HG03565 (cell line): ENCODE measurements at regions not wholly inside any gene's neighbourhood (a gene's known extent, or its start where the extent isn't known, plus 50 kb on each side); places are given as distances from the start of the nearest gene placed in this dataset.

Experiments
- ATAC-seq: cut with Tn5 transposase; IDR thresholded peaks from one replicate; pipeline ENCODE4 v1.9.1; 2021; ENCODE audit warnings: mild to moderate bottlenecking, moderate library complexity; ENCODE audit not compliant: unreplicated experiment

DNA sequence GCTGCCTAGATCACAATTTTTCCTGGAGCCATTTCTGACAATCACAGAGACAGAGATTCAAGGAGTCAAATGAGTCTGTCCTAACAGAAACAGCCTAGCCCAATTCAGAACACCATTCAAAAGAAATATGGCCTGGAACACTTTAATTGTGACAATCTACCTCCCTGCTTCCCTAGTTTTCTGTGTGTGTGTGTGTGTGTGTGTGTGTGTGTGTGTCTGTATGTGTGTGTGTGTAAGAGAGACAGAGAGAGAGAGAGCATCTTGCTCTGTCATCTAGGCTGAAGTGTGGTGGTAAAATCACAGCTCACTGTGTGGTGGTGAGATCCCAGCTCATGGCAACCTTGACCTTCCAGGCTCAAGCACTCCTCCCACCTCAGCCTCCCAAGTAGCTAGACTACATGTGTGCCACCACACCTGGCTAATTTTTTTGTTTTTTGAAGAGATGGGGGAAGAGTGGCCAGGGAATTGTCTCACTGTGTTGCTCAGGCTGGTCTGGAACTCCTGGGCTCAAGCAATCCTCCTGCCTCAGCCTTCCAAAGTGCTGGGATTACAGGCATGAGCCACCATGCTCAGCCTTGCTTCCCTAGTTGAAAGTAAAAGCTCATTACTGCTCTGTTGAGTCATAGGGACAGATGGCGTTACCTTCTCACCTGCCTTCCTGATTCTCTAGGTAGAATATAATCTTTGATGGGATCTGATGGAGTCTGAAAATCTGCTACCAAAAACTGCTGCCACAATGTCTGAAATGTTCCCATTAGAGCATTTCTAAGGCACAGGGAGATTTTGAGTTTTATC is 89.6 kb upstream of the BEND6 start:
- ATAC-seq = no peak

DNA sequence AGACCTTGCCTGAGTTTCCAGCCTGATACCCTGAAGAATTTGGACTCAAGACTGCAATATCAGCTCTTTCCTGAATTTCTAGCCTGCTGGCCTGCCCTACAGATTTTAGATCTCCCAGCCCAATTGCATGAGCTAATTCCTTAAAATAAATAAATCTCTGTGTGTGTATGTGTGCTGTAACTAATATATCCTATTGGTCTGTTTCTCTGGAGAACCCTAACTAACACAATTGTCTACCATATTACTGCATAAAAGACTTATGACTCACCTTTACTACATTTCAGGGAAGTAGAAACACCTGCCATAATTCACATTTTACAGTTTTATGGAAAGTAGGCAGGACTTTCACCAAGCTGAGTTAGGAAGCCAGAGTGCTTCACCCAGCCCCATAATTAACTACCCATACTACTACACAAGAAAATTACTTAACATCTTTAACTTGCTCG is 90.7 kb upstream of the BEND6 start:
- ATAC-seq = no peak

DNA sequence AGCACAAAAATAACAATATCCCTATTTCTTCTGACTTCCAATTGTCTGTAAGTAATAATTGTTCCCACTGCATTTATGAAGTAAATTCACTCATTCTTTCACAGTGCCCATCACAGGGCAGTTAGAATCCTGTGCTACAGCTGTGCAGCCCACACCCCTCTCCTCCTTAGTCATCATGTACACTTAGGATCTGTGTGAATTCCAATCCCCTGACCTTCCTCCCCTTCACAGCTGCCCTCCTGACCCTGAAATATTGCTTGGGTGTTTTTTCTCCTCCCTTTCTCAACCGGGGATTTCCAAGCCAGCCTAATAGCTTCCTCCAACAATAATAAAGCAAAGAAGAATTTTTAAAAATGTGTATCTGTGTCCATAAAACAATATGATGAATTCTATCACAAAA is 91.5 kb upstream of the BEND6 start:
- ATAC-seq = no peak

DNA sequence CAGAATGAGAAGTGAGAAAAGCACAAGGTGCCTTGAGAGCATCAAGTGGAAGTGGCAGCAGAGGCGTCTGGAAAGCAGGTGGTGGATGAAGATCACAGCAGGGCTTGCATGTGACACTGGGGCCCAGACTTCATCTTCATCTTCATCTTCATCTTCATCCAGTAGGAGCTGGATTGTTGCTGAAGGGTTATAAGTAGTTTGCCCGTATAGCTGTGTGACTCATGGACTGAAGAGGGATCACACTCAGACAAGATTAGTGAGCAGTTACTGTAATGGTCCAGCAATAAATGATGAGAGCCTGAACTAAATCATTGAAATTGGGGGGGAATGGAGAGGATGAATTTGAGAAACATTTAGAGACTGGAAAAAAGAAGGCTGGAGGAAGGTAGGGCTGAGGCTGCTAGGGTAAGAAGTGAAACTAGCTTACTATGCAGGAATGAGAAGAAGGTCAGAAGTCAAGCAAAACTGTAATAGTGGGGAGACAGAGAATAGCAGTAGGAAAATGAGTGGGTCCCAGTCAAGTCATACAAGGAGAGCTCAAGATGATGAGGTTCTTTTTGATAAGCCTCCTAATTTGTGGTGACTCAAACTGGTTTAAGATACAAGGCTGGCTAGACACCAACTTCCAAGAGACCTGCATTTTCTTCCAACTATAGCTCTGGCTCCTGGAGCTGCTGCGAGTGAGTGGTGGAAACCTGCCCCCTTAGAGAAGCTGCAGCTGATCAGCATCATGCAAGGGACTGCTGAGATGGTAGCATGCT is 92.3 kb upstream of the BEND6 start:
- ATAC-seq = no peak

DNA sequence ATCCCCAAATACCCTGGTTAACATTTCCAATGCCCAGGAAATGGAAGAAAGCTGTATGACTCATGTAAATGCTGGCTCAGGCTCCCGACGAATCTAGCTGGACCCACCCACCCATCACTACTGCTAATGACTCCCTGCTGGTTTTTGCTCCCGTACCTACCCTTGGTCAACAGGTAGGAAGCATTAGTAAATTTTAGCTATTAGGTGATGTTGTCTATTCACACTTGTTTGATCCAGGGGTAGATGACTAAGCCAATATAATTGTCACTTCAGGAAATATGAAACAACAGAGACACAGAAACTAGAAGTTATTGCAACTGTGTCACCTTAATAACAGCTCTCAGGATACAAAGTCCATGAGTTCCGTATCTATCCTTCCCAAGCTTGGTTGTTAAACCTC is 94.4 kb upstream of the BEND6 start:
- ATAC-seq = no peak

DNA sequence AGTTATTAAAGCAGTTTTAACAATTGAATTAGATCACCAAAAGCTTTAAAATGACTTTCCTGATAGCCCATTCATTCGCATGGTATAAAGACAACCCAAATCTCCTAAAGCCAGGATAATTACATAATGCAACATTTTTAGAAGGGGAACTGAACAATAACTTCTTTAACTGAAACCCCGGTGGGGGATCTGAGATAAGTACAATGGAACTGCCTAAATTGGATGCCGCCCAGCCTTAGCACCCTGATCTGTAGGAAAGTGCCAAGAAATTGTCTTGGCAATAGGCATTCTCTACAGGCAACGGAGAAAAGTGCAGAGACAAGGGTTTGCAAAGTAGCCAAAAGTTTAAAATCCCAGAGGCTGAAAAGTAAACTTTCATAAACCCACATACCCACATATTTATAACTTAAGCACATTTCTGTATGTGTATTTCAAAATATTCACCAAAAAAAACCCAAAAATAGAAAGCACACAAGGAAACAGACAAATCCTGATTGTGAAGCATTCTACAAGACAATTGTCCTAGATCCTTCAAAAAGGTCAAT is 98.8 kb upstream of the BEND6 start:
- ATAC-seq = no peak

DNA sequence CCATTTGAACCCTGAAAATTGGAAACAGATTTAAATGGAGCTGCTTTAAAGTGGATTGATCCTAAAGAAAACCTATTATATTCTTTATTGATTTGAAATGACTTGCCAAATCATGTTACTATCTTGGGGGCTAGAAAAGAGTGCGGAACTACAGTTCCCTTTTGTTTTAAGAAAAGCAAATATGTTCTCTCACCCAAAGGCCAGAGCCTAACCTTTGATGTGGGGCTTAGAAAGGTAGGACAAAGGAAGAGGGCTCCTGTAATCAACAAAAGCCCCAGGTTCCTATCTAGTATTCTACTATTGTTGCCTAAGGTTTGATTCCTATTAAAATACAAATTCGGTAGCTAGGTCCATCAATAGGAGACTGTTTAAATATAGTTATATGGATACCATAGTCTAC is 100.8 kb upstream of the BEND6 start:
- no peak for ATAC-seq

DNA sequence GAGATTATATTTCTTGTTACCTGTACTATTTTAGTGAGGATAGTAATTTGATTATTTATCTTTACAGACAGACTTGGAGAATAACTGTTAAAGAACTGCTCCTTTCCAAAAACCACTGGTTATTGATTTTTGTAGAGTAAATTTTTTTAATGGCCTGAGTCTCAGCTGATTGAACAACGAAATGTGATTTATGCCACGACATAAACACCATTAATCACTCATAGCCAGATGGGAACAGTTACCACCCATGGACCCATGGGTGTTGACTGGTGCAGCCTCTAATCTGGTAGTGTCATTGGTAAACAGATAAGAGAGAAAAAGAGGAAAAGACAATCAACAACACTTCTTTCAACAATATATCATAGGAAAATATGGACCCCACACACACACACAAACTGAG is 101.4 kb upstream of the BEND6 start:
- ATAC-seq = no peak

DNA sequence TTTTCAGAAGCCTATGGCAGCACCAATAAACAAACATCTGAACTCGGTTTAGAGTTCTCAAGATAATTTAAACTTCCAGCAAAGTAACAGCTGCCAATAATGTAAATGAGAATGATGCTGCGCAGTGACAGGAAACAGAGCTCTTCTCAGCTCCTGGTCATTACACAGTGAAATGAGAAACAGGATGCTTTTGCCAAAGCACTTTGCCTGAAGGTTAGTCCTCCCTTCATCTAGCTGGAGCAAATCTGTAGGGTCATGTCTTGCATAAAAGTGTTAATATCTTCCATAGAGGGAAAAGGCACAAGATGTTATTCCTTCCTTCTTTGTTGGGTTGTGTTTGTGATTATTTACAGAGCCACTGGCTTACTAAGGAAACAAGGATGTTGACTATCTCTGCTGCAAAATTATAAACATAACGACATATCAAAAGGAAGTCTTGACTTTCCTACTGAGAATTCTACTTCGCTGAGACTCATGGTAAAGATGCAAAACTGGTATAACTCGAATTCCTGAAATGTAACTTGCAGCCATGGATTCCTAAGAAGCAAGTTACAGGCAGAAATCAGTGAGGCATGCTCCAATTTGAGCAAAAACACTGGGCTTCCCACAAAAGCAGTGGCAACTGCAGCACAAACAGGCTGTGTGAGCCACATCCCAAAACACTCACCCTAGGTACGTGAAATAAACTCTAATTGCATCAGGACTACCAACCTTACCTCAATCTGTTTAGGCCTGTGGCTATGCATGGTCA is 102.5 kb upstream of the BEND6 start:
- peak; percentile 8 for ATAC-seq

DNA sequence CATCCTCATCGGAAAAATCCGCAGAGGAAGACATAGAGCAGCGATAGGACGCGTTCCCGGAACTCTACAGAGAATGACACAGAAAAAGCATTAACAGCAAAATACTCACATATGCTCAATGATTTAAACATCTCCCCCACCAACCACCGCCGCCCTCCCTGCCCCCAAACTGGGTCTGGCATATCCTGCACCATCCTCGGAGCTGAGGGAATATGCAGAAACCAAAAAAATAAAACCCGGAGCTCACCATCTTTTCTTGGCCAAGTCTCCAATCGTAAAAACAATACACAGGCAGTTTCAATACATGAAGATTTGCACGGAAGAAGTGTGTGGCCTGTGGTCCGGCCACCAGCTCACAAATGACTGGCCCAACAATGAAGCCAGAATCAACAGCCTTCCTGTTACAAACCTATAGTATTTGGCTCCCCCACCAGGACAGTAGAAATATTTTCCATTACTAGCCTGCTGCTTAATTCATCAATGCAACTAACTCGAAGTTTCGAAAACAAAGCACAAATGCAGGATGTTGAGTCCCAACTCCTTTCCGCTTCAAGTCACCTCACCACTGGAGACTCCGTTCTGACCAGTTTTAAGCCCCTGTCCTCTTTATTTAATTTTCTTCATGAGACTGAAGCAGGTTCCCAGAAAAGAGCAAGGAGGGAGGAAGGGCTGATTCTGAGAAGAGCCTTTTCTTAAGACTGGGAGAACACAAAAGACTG is 103.2 kb upstream of the BEND6 start:
- peak; percentile 91 for ATAC-seq

DNA sequence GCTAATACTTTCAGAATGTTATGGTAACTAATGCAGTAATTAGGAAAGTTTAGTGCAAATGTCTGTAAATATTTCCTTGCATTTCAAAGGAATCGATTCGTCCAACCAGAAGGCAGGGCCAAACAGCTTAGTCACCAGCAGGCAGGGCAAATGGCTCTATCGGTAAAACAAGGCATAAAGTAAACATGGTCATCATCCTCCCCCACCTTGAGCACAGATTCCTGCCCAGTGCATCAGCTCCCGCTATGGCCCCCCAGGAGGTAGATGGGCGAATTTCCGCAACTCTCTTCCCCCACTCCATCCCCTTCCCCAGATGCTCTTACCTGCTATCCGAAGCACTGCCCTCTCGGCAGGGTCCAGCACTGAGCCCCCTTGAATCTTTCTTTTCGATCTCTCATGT is 103.8 kb upstream of the BEND6 start:
- no peak for ATAC-seq

DNA sequence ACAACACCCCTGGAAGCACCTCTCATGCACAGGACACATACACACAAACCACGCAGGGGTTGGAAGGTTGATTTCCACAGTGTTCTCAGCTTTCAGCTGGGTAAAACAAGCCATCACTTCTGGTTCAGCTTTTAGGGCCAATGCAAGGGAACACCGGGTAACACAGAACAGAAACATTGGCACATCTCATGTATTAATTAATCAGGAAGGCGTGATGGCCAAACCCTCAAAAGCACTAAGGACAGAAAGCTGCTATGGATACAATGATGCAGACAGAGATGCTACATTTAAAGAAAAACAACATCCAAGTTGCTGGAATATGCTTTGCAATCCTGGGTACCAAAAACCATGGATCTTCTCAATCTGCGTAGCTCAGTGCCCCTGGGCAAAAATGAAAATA is 104.3 kb upstream of the BEND6 start:
- no peak for ATAC-seq

DNA sequence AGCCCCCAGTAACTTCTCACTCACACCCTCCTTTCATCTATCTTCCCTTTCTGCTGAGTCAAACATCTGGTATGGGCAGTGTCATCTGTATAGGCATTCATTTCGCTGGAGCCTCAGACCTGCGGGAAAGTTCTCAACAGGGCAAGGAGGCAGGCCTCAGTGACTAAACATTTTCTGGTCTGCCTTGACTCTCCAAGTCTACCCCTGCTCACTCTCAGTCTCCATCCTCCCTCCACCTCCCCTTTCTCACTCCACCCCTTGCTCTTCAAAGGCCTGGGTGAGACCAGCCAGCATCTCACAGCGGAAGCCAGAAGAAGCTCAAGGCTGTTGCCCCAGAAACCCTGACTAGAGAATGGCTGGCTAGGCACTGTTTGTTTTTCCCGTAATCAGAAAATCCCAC is 105.0 kb upstream of the BEND6 start:
- no peak for ATAC-seq

DNA sequence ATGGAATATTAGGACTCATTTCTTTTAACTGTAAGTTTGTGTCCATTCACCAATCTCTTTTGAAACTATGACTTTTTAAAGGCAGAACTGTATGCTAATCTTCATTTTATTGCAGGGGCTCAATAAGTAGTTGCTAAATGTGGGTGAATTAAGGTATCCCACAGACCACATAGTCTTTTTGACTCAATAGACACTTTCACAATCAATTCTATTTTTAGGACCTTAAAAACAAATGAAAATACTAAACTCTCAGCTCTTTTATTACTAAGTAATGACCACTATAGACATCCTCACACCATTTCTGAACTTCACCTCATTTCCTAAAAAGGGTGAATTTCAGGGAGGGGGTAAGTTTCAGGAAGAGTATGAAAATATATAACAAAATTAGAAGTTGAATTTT is 106.8 kb upstream of the BEND6 start:
- no peak for ATAC-seq

DNA sequence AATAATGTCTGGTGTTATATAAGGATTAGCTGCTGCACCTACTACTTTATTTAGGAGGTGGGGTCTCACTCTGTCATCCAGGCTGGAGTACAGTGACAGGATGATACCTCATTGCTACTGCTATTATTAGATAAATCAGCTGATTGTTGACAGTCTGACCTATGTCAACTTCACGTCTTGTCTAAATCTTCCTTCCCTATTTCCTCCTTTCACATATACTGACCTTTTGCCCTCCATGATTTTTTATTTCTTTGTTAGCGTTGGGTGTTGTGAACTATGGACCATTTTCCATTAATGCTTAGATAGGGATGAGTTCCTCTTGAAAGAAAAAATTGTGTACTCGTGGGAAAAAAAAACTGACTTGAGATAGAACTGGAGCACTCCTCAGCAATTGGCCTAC is 109.9 kb upstream of the BEND6 start:
- ATAC-seq = no peak

DNA sequence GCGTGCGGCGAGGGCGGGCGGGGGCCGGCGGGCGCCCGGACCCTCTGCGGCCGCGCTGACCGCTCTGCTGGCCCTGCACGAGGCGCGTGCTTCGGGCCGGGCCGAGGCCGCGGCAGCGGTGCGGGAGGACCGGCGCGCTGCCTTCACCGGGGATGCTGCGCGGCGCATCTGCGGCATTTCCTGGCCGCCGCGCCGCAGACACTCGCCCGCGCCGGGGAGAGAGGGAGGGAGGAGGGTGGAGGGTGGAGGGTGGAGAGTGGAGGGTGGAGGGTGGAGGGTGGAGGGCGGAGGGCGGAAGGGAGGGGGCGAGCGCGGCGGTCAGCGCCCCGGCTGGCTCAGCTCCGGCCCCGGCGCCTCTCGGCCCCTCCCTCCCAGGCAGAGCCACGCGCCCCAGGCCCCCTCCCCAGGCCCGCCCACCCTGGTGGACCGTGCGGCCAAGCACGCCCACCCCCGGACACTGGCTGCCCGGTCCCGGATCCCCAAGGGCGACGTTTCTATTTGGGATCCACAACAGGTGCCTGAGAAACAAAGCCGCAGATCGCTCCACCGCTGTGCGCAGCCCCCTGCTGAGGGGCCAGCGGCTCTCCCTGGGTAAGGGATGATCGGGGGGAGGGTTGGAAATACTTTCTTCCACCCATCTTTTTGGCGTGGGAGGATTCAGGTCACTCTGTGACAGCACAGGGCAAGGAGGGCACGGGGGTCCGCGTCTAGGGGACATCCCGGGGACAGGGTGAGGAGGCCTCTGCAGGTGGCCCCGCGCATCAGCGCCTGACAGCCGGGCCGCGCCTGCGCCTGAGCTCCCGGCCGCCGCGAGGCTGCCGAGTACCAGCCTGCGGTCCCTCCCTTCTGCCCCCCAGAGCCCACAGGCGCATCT is 111.2 kb upstream of the BEND6 start:
- ATAC-seq = peak; percentile 80

DNA sequence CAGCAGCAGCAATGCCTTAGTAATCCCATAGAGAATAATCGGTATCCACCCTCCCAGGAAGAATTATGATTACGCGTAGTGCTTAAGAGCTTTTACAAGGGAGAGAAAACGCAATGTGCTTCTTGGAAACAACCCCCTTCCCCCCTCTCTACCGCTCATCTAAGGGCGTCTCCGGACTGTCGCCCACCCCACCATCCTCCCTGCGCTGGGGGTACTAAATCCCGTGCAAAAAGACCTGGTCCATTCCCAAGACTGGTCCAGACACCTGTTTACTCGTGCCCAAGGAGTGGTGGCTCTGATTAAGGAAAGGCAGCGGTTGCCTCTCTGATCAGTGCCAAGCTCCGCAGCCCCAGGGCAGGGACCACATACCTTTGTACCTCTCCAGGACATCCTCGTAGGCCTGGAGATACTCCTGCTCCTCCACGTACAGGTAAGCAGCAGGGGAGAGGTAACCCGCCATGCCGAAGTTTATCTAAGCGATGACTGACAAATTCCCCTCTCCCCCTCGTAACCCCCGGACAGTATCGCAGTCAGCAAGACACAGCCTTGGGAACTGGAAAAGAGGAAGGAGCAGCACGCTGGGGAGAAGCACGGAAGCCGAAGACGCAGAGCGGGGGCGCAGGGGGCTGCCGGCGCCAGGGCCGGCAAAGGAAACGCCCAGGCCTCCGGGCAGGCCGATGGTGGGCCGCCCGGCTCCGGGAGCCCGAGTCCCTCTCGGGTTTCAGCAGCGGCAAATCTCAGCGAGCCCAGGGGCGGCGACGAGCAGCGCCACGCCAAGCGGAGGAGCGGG is 112.0 kb upstream of the BEND6 start:
- no peak for ATAC-seq

DNA sequence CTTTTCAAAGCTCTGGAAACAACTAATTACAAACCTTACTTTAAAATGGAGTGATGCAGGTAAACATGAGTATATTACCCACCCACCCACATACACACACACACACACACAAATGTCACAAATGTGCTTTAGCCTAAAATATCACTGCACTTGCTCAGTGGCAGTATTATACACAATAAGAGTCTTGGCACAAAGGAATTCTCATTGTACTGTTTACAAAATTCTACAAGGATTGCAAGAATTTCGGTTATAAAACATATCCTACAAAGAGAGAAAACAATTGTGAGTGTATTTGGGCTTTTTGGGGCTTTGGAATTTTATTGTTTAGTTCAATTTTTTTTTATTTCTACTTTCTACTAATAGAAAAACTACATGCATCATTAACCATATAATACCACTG is 113.2 kb upstream of the BEND6 start:
- no peak for ATAC-seq

DNA sequence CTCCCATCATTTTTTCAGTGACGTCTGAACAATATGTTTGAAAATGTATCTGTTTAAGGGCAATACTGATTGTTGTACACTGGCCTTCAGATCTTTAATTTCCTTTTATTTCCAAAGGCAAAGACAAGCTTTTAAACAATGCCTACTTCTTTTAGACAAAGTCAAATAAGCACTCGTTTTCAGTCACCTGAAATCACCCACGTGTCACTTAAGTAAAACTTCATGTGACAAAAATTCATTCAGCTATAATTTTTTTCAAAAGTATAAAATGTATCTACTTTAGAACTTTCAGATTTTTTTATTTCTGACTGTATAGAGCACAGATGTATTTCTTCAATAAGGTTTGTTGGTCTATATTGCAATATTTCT is 113.5 kb upstream of the BEND6 start:
- ATAC-seq = no peak
